ENCODE measurements at regions not wholly inside any gene's neighbourhood (a gene's known extent, or its start where the extent isn't known, plus 50 kb on each side); places are given as distances from the start of the nearest gene placed in this dataset.

GRCh38 chr16:54722210-54722676 is 208.4 kb upstream of the IRX5 start:
- Histone ChIP-seq H3K4me3 (ENCODE audit: insufficient read length, low read depth) (no peak overlapping the region), H3K9me3 (ENCODE audit: insufficient read depth, low read length) (no peaks in the 10 kb centered on the region), H3K27me3 (ENCODE audit: insufficient read depth, insufficient read length) (no peaks in the 10 kb centered on the region), H3K9ac (ENCODE audit: insufficient read length, low read depth) (no peak overlapping the region), H3K4me1 (ENCODE audit: insufficient read depth, insufficient read length) (no peaks in the 10 kb centered on the region), H3K36me3 (ENCODE audit: insufficient read depth, insufficient read length, low read length) (no peaks in the 10 kb centered on the region)
- TF ChIP-seq ZNF274 (IDR thresholded peaks at IDR 0.05; ENCODE audit: low read depth, low read length) (no peak), SUZ12 (IDR thresholded peaks at IDR 0.05; ENCODE audit: extremely low read depth, insufficient read depth, insufficient read length) (no peak), YY1 (IDR thresholded peaks at IDR 0.05; ENCODE audit: insufficient read depth, insufficient read length) (no peak)
- no peak for DNase-seq (ENCODE audit: low read depth, low spot score)

GRCh38 chr16:54720259-54720658 is 210.4 kb upstream of the IRX5 start:
- no peak overlapping the region for H3K4me3 ChIP-seq (ENCODE audit: insufficient read length, low read depth)
- H3K27me3 ChIP-seq (ENCODE audit: insufficient read depth, insufficient read length), result no peaks in the 10 kb centered on the region
- H3K4me1 ChIP-seq (ENCODE audit: insufficient read depth, insufficient read length), result no peaks in the 10 kb centered on the region
- H3K9me3 ChIP-seq (ENCODE audit: insufficient read depth, low read length), result no peaks in the 10 kb centered on the region
- H3K9ac ChIP-seq (ENCODE audit: insufficient read length, low read depth), result no peak overlapping the region
- TF ChIP-seq YY1 (IDR thresholded peaks at IDR 0.05; ENCODE audit: insufficient read depth, insufficient read length) (no peak), ZNF274 (IDR thresholded peaks at IDR 0.05; ENCODE audit: low read depth, low read length) (no peak), SUZ12 (IDR thresholded peaks at IDR 0.05; ENCODE audit: extremely low read depth, insufficient read depth, insufficient read length) (no peak)
- DNase-seq (ENCODE audit: low read depth, low spot score), result no peak
- H3K36me3 ChIP-seq (ENCODE audit: insufficient read depth, insufficient read length, low read length), result no peaks in the 10 kb centered on the region

GRCh38 chr16:54719624-54720023 is 211.0 kb upstream of the IRX5 start:
- Histone ChIP-seq H3K4me3 (ENCODE audit: insufficient read length, low read depth) (no peak overlapping the region), H3K9ac (ENCODE audit: insufficient read length, low read depth) (no peak overlapping the region), H3K4me1 (ENCODE audit: insufficient read depth, insufficient read length) (no peaks in the 10 kb centered on the region), H3K27me3 (ENCODE audit: insufficient read depth, insufficient read length) (no peaks in the 10 kb centered on the region), H3K9me3 (ENCODE audit: insufficient read depth, low read length) (no peaks in the 10 kb centered on the region), H3K36me3 (ENCODE audit: insufficient read depth, insufficient read length, low read length) (no peaks in the 10 kb centered on the region)
- TF ChIP-seq ZNF274 (IDR thresholded peaks at IDR 0.05; ENCODE audit: low read depth, low read length) (no peak), YY1 (IDR thresholded peaks at IDR 0.05; ENCODE audit: insufficient read depth, insufficient read length) (no peak), SUZ12 (IDR thresholded peaks at IDR 0.05; ENCODE audit: extremely low read depth, insufficient read depth, insufficient read length) (no peak)
- no peak for DNase-seq (ENCODE audit: low read depth, low spot score)

- Histone ChIP-seq H3K9ac (ENCODE audit: insufficient read length, low read depth) (no peak overlapping the region), H3K4me3 (ENCODE audit: insufficient read length, low read depth) (no peak overlapping the region), H3K4me1 (ENCODE audit: insufficient read depth, insufficient read length) (no peaks in the 10 kb centered on the region), H3K36me3 (ENCODE audit: insufficient read depth, insufficient read length, low read length) (no peaks in the 10 kb centered on the region), H3K27me3 (ENCODE audit: insufficient read depth, insufficient read length) (no peaks in the 10 kb centered on the region), H3K9me3 (ENCODE audit: insufficient read depth, low read length) (no peaks in the 10 kb centered on the region)
- DNase-seq (ENCODE audit: low read depth, low spot score), result no peak
- TF ChIP-seq ZNF274 (IDR thresholded peaks at IDR 0.05; ENCODE audit: low read depth, low read length) (no peak), YY1 (IDR thresholded peaks at IDR 0.05; ENCODE audit: insufficient read depth, insufficient read length) (no peak), SUZ12 (IDR thresholded peaks at IDR 0.05; ENCODE audit: extremely low read depth, insufficient read depth, insufficient read length) (no peak)
Measured at GRCh38 chr16:54718376-54718775, 212.3 kb upstream of the IRX5 start.

- no peaks in the 10 kb centered on the region for H3K36me3 ChIP-seq (ENCODE audit: insufficient read depth, insufficient read length, low read length)
- no peak for DNase-seq (ENCODE audit: low read depth, low spot score)
- no peak overlapping the region for H3K9ac ChIP-seq (ENCODE audit: insufficient read length, low read depth)
- H3K4me3 ChIP-seq (ENCODE audit: insufficient read length, low read depth), result no peak overlapping the region
- H3K4me1 ChIP-seq (ENCODE audit: insufficient read depth, insufficient read length), result no peaks in the 10 kb centered on the region
- TF ChIP-seq SUZ12 (IDR thresholded peaks at IDR 0.05; ENCODE audit: extremely low read depth, insufficient read depth, insufficient read length) (no peak), ZNF274 (IDR thresholded peaks at IDR 0.05; ENCODE audit: low read depth, low read length) (no peak), YY1 (IDR thresholded peaks at IDR 0.05; ENCODE audit: insufficient read depth, insufficient read length) (no peak)
- H3K27me3 ChIP-seq (ENCODE audit: insufficient read depth, insufficient read length), result no peaks in the 10 kb centered on the region
- no peaks in the 10 kb centered on the region for H3K9me3 ChIP-seq (ENCODE audit: insufficient read depth, low read length)
Measured at GRCh38 chr16:54715011-54715410, 215.7 kb upstream of the IRX5 start.

GRCh38 chr16:54712866-54713265 is 217.8 kb upstream of the IRX5 start:
- Histone ChIP-seq H3K27me3 (ENCODE audit: insufficient read depth, insufficient read length) (no peaks in the 10 kb centered on the region), H3K4me1 (ENCODE audit: insufficient read depth, insufficient read length) (no peaks in the 10 kb centered on the region), H3K9me3 (ENCODE audit: insufficient read depth, low read length) (no peaks in the 10 kb centered on the region), H3K9ac (ENCODE audit: insufficient read length, low read depth) (no peak overlapping the region), H3K4me3 (ENCODE audit: insufficient read length, low read depth) (no peak overlapping the region), H3K36me3 (ENCODE audit: insufficient read depth, insufficient read length, low read length) (no peaks in the 10 kb centered on the region)
- DNase-seq (ENCODE audit: low read depth, low spot score), result no peak
- TF ChIP-seq SUZ12 (IDR thresholded peaks at IDR 0.05; ENCODE audit: extremely low read depth, insufficient read depth, insufficient read length) (no peak), YY1 (IDR thresholded peaks at IDR 0.05; ENCODE audit: insufficient read depth, insufficient read length) (no peak), ZNF274 (IDR thresholded peaks at IDR 0.05; ENCODE audit: low read depth, low read length) (no peak)

- Histone ChIP-seq H3K4me3 (ENCODE audit: insufficient read length, low read depth) (no peak overlapping the region), H3K36me3 (ENCODE audit: insufficient read depth, insufficient read length, low read length) (no peaks in the 10 kb centered on the region), H3K4me1 (ENCODE audit: insufficient read depth, insufficient read length) (no peaks in the 10 kb centered on the region), H3K9ac (ENCODE audit: insufficient read length, low read depth) (no peak overlapping the region), H3K9me3 (ENCODE audit: insufficient read depth, low read length) (no peaks in the 10 kb centered on the region), H3K27me3 (ENCODE audit: insufficient read depth, insufficient read length) (no peaks in the 10 kb centered on the region)
- TF ChIP-seq ZNF274 (IDR thresholded peaks at IDR 0.05; ENCODE audit: low read depth, low read length) (no peak), SUZ12 (IDR thresholded peaks at IDR 0.05; ENCODE audit: extremely low read depth, insufficient read depth, insufficient read length) (no peak), YY1 (IDR thresholded peaks at IDR 0.05; ENCODE audit: insufficient read depth, insufficient read length) (no peak)
- DNase-seq (ENCODE audit: low read depth, low spot score), result no peak
Measured at GRCh38 chr16:54707813-54708212, 222.9 kb upstream of the IRX5 start.

Measured in NT2/D1 (cell line).